AG08396 (cell line): ENCODE measurements at regions not wholly inside any gene's neighbourhood (a gene's known extent, or its start where the extent isn't known, plus 50 kb on each side); places are given as distances from the start of the nearest gene placed in this dataset.

Experiments used
- DNase-seq: peaks from one replicate; pipeline ENCODE4 v3.0.0; 2012; ENCODE audit warnings: low spot score, mixed read lengths

DNA sequence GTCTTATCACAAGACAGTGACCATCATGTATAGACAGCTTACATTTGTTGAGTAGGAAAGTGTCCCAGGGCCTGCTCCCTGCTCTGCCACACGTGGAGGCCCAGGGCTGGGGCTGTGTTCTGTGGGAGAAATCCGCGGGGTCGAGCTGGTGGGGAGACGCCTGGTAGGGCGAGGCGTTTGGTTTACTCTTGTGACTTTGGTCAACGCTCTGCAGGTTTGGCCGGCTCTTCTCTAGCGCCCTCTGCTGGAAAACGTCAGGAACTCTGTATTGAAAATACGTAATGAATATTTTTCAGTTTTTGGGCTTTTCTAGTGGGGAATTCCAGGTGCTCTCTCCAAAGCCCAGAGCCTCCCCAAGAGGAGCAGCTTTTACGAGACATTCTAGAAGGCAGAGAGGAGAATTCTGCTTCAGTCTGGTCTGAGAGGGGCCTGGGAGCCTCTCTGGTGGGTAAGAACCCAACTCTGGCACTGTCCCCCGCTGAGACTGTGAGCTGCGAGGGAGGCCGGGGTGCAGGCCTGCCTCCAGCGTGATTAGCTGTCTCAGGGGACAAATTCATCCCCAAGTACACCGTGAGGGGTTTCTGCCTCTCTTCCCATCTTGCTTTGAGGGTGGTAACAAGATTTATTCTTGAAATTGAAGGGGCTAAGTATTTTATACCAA lies 112.6 kb upstream of the RALGAPA2 start:
- DNase-seq: peak; percentile 41

DNA sequence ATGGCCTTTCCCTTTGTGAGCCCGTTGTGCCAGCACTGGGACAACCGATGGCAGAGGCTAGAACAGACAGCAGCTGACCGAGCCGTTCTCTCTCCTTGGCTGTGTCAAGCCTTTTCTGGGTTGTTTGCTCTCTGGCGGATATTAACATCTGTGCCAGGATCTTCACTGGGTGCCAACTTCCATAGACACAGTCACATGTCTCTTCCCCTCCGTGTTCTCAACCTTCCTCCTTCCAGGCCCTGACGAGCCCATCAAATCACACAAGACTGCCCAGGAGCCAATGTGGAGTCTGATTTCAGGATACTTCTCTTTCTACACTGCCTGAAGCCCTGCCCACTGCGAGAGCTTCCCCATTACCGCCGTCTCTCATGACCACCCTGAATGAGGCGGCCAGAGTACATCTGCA lies 111.0 kb upstream of the RALGAPA2 start:
- DNase-seq: no peak

DNA sequence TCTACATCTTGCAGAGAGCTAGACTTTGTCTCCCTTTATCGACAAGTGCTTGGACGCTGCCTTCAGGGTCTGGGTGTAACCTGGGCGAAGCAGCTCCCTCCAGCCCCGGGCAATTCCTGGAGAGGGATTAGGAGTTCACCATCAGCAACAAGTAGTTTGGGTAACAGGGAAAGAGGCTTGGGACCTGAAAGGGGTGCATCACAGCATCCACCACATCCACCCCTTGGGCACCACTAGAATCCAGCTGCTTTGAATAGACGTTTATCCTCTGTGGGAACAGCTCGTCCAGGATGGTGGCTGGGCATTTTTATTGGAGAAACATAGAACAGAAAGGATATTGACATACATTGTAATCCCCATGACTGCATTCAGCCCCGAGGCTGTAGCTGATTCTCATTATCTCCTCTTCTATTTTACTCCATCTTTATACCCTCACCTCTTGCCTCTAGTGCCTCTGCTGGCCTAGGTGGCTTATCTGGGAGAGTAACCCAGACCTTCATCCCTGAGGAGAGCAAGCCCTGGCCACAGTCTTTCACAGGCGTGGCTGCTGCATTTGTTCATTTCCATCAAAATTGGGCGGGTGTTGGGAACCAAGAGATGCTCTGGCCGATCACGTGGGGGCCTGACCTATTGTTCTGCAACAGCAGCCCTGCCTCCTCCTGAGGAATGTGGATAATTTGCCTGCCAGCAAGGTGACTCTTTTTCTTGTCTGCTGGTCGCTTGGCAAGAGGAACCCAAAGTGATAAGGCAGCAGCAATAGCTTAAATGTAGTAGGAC lies 109.2 kb upstream of the RALGAPA2 start:
- DNase-seq: no peak

DNA sequence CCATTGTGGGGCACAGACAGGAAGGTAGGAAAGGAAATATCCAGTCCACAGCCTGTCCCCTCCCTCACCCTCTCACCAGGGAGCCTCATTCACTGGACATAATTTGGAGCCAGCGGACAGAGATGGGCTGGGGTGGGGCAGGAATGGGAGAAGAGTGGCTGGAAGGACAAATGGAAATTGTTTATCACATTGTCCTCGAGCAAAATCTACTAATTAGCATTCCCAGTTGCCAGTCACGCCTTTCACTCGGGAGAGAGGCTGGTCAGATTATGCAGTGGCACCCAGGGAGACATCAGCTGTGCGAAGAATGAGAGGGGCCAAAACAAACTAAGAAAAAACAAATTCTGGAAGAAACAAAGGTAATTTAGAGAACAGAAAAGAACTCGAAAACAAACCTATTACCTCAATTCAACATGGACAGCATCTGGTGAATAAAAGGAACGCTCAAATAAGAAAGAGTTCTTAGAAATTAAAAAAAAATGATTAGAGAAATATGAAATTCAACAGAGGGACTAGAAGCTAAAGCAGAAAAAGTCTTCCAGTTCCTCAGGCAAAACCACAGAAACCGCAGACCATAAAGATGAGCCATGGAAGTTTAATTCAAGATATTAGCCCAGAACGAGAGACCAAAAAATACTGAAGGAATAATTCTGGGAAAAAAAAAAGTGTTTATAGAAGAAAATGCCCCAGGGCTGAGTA lies 108.5 kb upstream of the RALGAPA2 start:
- DNase-seq: no peak

DNA sequence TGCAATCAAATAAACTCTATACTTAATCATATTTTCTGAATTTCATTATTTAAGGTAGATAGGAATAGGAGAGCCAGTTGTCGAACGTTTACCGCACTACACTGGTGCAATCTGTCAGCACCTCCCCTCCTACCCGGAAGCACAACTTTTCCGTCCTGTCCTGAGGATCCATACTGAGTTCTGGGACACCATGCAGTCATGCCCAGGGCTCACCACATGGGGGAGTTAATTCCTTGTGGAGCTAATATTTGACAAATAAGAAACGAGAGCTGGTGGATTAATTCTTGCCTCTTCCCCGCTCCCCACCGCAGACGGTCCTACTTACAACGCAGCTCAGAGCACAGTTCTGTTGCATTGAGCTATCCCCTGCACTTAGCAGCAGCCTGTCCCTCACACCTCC lies 107.7 kb upstream of the RALGAPA2 start:
- no peak for DNase-seq

DNA sequence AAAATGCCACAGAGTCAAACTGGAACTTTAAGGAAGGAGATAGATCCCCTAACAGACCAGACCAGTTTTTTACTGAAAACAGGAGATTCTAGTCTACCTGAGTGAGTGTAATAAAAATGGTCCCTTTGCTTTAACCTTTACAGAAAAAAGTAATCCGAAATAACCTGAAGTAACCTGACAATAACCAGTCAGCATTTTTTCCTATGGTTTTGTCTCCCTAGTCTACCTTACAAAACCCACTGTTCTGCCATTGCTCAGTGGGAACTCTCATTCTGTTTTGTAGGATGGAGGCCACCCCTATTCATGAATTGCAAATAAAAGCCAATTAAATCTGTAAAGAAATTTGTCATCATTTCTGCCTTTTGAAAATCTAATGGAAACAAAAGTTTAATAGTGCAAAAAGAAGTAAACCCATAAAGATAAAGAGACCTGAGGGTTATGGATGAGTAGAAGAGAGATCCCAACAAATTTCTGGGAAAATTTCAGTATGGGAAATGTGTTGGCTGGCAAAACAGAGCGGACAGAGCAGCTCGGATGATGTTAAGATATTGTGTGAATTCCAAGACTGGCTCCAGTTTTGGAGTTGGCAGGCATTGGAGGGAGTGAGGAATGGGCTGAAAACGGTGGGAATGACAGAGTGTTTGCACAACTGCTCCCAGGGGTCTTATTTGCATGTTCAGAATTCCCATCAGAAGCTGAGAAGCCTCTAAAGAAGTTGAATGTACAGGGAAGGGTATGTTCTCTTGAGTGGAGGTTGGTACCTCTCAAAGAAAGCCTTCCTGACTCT lies 104.7 kb upstream of the RALGAPA2 start:
- DNase-seq: no peak

DNA sequence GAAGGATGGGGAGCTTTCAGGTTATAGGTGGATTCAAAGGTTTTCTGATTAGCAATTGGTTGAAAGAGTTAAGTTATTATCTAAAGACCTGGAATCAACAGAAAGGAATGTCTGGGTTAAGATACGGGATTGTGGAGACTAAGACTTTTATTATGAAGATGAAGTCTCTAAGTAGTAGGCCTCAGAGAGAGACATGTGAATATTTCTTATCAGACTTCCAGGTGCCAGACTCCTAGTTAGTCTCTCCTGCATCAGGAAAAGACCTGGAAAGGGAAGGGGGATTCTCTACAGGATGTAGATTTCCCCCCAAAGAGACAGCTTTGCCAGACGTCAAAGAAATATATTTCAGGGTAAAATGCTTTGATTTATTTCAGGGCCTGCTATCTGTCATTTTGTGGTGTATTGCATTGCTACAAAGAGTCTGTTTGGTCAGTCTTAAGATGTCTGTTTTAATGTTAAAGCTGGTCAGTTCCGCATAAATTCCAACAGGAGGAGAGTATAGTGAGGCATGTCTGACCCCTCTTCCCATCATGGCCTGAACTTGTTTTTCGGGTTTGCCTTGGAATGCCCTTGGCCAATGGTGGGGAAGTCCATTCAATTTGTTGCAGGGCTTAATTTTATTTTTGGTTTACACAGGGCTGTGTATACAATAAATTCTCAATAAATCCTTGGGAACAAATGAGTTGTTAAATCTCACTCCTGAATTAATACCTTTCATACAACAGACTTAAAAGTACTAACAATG lies 103.4 kb upstream of the RALGAPA2 start:
- DNase-seq: no peak

DNA sequence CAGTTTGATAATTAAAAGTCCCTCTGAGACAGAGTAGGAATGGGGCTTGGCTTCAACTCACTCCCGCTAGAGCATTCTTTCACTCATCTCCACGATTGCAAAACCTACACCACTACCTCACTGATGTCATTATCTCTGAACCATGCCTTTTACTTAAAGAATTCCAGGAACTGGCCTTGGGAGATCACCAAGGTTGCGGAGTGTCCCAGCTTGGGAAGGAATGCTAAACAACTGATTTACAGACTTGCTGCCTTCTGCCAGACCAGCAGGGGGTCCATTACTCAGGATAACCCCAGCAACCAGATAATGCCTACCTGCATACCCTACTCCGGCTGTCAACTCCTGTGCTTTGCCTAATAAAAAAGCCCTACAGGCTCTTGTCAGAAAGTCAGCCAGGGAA lies 102.2 kb upstream of the RALGAPA2 start:
- DNase-seq: no peak

DNA sequence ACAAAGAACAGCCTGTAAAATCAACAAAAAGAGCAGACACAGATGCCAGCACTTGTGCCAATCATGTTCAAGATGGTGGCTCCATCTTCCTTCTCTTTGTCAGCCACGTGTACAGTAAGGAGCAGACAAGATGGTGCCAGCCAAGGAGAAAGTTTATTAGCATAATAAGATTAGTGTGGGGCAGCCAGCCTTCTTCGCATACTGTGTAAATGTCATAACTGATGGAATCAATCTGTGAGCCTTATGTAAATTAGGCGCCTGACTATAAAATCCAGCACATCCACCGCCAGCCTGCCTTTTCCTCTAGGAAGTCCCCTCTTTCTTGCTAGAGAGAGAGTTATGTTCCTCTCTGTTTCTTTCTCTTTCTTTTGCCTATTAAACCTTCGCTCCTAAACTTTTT lies 99.7 kb upstream of the RALGAPA2 start:
- DNase-seq: no peak

DNA sequence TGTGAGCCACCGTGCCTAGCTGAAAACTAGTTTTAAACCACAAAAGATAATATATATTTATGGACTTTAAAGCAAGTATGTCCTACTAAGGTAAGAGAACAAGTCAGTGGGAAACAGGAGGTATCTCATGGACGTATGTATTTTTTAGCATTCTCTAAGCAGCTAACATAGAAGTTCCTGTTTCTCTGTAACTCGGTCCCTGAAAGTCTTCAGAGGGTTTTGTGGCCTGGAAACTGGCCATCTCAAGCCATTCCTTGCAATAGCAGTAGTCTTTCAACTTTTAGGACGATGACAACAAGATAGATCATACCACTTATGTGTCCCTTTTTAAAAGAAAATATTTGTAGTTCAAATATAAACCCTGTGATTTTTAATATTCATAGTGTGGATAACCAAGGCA lies 95.6 kb upstream of the RALGAPA2 start:
- no peak for DNase-seq

DNA sequence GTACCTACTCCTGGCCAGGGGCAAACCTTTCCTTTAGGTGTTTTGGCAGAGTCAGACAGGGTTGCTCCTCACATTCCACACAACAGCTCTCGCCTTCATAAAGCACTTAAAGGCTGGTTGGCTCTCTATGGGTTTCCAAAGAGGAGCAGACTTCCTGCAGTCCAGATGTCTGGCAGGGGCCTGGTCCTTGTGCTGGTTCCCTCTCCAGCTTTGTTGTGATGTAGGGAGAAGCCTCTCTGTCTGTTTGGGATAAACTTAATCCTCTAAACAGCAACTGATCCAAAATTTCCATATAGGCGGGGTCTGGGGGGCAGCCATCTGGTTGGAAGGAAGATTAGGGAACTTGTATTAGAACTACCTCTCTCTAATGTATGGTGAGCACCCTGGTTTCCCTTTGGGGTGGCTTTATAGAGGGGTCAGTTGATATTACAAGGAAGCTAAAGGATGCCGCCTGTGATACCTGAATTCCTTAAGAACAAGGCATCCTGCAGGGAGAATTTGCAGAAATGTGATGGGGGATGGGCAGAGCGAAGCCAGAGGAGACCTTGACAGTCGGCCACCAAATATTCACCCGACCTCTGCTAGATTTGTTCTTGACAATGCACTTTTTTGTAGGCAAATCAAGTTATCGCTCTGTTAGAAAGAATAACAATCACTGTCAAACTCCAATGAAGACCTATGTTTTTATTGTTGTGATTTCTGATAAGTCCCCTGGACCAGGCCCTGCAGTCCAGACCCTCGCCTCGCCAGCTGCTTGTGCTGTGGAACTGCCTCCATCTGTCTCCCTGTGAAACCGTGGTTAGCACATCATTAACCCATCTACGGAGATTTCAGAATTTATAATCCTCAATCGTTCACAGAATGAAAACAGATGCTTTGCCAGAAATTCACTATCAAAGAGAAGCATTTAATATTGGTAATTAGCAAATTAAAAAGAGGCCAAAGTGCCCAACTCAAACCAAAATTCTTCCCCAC lies 94.0 kb upstream of the RALGAPA2 start:
- DNase-seq: no peak

DNA sequence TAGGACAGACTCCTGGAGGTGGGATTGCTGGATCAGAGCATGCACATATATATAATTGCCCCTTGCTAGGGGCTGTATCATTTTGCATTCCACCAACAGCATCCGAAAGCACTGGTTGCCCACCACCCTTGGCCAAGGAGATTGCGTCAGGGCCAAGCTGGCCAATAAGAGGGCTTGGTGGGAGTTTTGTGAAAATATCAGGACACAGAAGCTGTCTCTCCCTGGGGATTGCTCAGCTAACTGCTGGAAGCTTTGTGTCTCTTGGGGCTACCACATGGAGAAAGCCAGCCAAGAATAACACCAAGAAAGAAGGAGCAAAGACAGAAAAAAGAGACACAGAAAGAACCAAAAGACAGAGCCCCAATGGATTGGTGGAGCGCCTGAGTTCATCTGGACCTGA lies 90.6 kb upstream of the RALGAPA2 start:
- no peak for DNase-seq

DNA sequence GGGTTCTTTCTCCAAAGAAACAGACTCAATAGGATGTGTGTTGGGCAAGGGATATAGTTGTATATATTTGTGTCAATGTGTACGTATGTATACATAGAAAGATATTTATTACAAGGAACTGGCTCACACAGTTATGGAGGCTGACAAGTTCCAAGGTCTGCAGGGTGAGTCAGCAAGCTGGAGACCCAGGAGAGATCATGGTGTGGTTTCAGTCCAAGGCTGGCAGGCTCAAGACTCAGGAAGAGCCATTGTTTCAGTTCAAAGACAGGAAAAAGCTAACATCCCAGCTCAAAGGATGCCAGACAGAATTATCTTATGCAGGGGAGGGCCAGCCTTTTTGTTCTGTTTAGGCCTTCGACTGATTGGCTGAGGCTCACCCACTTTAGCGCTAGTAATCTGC lies 89.9 kb upstream of the RALGAPA2 start:
- DNase-seq: no peak

DNA sequence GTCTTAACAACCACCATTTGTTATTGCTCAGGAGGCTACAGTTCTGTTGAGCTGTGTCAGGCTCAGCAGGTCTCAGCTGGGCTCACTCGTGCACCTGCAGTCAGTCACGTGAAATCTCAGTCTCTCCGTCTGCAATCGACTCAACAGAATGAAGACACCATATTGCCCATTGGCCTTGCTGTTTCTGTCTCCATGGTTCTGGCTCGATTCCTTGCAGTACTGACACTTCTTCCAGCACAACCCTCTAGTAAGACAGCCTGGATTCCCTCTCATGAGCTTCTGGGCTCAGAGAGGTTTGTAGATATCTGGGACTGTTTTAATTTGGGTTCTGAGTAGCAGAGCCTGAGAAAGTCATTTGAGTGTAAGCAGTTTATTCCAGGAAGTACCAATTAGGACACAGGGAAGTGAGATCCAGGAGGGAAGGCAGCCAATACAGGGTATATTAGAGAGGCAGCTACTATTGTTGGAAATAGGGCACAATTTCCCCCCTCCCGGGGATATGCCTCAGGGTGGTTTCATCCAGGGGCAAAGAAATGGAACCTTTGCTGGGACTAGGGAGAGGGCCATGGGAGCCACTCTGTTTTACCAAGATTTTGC lies 87.4 kb upstream of the RALGAPA2 start:
- DNase-seq: no peak

DNA sequence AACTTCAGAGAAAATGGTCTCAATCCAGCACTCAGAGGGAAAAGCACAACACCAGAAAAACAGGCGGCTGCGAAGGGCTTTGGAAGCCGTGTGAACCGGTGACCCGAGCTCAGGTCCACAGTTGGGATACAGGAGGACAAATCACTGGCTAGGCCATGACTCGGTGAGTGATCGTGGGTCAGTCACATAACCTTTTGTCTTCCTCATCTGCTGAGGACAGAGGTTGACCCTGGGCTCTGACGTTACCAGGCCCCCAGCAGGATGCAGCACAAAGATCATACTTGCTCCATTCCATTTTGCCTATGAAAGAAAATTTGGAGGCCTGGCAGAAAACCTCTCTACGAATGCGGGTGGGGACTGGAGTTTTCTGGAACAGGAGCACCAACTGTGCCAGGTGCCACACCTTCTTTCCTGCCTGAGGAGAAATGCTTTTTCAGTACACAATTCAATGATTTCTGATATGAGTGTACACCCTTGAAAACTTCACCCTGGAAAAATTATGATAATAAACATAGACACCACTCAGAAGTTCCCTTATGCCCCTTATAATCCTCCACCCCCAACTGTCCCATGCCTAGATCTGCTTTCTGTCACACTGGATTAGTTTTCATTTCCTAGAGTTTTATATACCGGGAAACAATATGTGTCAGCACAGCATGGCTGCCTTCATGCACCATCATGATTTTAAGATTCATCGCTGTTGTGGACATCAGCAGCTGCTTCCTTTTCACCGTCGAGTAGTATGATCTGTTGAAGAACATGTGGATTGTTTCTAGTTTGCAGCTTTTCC lies 85.3 kb upstream of the RALGAPA2 start:
- DNase-seq: no peak

DNA sequence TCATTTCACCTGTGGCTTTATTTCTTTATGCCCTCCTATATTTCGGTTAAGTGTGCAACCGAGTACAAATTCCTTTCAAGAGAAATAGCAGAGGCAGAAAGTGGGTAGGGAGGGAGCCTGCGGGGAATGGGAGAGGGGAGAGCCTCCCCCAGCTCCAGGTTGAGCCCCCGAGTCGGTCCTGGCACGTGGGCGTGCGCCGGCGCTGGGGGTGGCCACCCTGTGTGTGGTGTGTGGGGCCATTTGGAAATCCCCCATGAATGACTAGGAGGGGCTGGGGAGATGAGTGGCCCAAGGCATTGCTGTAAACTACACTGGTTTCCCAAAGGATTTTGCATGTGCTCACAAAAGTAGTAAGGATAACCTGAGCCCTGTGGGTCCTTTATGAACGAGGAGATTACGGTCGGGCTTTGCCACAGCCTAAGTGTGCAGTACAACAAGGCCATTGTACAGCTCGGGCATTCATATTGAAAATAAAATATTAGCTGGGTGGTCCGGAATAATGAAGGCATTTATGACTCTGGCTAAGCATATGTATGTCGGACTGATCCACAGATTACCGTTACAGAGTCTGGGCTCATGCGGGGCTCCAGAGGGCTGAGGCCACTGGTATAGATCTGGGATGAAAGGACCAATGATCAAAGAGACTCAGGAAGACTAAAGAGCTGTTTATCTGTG lies 84.5 kb upstream of the RALGAPA2 start:
- no peak for DNase-seq

DNA sequence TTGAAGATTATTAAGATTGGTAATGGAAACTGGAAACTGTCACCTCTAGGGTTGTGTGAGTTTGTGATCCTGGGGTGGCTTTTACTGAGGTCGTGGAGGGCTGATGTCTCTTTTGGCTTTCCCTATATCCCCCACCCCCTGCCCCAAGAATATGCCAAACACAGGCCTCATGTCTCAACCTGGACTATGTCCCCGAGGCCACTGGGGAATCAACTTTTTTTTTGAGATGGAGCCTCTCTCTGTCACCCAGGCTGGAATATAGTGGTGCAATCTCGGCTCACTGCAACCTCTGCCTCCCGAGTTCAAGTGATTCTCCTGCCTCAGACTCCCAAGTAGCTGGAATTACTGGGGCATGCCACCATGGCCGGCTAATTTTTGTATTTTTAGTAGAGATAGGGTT lies 83.3 kb upstream of the RALGAPA2 start:
- DNase-seq: no peak

DNA sequence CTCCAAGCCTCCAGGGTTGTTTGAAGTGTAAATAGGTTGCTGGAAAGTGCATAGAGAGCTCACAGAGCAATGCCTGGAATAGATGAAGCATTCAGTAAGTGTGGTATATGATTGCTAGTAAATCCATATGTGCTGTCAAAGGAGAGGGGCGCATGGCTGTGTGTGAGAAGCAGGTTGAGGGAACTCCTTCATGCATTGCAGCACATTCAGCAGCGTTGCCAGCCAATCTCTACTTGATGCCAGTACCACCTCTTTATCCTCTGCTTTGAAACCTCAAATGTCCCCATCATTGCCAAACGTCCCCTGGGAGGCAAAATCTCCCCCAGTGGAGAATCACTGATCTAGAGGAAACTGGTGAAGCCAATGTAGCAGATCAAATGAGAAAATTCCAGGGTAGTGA lies 82.7 kb upstream of the RALGAPA2 start:
- DNase-seq: no peak

DNA sequence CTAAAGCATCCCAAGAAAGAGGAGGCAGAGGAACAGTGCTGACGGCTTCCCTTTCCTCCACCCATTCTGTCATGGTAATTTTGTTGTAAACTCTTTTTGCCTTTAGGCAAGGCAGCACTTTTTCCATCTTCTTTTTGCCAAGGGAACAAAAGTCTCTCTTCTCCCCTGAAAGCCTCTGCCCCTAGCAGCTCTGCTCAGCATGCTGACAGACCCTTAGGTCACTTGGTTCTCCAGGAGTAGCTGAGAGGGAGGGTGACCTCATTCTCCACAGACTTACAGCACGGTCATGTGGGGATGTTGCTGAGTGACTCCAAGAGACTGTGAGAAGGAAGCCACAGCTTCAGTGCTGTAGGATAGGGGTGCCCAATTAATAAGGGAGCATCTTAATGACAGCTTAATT lies 81.1 kb upstream of the RALGAPA2 start:
- DNase-seq: no peak
